HFF-Myc (cell line): ENCODE measurements at regions not wholly inside any gene's neighbourhood (a gene's known extent, or its start where the extent isn't known, plus 50 kb on each side); places are given as distances from the start of the nearest gene placed in this dataset.
"Not testable (repeated sequence)": the region's sequence is repeated elsewhere in the genome, so short reads cannot be mapped to it uniquely, and the experiment has no call there.

Source experiments
- DNase-seq: peaks from one replicate; pipeline ENCODE4 v3.0.0-alpha.2; 2011; ENCODE audit warnings: low read depth; ENCODE audit errors: extremely low read depth
- H3K4me3 ChIP-seq: replicated peaks from 2 replicates; pipeline ENCODE4 v1.5.1; 2011; ENCODE audit warnings: low read depth, mild to moderate bottlenecking, control low read depth, low read length
- TF ChIP-seq, protein P1 (sequence below): IDR thresholded peaks from 2 replicates; pipeline ENCODE4 v1.5.1; 2012; ENCODE audit warnings: mild to moderate bottlenecking, low read depth, low read length, control low read depth; ENCODE audit errors: missing control alignments

DNA sequence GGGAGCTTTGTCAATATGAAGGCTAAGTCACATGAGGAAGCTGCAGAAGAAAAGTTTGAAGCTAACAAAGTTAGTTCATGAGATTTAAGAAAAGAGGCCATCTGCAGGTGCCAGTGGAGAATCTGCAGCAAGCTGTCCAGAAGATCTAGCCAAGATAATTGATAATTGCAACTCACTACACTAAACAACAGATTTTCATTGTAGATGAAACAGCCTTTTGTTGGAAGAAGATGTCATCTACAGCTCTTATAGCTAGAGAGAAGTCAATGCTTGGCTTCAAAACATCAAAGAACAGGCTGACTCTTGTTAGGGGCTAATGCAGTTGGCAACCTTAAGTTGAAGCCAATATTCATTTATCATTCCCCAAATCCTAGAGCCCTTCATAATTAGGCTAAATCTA, 83.7 kb downstream of the RIN2 start:
- no peak for DNase-seq

DNA sequence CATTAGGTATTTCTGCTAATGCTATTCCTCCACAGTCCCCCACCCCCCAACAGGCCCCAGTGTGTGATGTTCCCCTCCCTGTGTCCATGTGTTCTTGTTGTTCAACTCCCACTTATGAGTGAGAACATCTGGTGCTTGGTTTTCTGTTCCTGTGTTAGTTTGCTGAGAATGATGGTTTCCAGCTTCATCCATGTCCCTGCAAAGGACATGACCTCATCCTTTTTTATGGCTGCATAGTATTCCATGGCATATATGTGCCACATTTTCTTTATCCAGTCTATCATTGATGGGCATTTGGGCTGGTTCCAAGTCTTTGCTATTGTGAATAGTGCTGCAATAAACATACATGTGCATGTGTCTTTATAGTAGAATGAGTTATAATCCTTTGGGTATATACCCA, 86.8 kb downstream of the RIN2 start:
- not testable (repeated sequence) for DNase-seq, H3K4me3 ChIP-seq

More for the DNA sequence above, 83.7 kb downstream of the RIN2 start:
- no peak overlapping the region for H3K4me3 ChIP-seq
- TF ChIP-seq, protein P1, sequence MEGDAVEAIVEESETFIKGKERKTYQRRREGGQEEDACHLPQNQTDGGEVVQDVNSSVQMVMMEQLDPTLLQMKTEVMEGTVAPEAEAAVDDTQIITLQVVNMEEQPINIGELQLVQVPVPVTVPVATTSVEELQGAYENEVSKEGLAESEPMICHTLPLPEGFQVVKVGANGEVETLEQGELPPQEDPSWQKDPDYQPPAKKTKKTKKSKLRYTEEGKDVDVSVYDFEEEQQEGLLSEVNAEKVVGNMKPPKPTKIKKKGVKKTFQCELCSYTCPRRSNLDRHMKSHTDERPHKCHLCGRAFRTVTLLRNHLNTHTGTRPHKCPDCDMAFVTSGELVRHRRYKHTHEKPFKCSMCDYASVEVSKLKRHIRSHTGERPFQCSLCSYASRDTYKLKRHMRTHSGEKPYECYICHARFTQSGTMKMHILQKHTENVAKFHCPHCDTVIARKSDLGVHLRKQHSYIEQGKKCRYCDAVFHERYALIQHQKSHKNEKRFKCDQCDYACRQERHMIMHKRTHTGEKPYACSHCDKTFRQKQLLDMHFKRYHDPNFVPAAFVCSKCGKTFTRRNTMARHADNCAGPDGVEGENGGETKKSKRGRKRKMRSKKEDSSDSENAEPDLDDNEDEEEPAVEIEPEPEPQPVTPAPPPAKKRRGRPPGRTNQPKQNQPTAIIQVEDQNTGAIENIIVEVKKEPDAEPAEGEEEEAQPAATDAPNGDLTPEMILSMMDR = no peak

DNA sequence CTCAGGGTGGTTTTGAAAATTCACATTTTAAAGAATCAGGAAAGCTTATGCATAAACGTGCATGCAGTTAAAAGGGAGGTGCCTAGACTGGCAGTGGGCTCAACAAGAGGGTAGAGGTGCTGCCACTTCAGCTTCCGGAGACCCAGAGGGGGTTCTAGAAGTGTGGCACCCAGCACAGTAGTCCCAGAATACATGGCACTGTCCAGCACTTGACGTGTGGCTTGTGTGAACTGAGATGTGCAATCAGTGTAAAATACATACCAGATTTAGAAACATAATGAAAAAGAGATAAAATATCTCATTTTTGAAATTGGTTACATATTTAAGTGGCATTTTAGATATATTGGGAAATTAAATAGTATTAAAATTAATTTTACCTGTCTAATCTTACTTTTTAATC, 89.3 kb downstream of the RIN2 start:
- TF ChIP-seq, protein P1 = no peak
- no peak for DNase-seq
- H3K4me3 ChIP-seq = no peak overlapping the region

DNA sequence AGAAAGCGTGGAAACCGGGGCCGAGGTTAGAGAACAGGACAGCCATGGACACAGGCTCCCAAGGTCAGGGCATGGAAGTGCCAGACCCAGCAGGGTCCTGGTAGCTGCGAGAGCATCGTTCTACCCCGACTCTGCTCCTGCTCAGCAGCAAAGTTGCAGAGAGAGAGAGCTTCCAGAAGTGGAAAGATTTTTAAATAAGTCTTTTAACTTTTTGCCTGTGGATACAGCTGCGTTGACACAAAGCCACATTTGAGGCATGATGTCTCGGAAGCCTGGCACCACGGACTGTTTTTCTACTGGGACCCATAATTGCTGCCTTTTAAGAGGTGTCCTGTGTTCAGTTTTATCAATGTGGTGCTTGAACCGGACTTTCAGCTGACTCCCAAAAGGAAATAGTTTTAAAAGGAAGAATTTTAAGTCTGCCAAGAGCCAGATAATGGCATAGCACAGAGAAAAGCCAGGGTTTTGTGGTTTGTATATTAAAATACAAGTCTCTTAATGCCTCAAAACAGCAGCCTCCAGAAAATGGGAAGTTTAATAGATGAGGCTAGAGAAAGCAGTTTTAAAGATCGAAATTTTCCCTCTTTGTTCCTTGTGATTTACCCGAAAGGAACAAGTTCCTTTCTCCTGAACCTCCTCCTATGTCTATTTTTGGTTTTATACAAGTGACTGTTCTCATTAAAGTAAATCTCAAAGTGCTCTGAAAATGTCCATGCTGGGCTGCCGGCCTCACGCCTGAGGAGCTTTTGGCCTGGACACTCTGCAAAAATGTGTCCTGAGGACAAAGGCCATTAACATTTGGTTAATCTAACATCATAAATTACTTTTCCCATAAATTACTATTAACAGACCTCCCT, 91.5 kb downstream of the RIN2 start:
- DNase-seq = no peak
- no peak overlapping the region for H3K4me3 ChIP-seq
- TF ChIP-seq, protein P1 = no peak

DNA sequence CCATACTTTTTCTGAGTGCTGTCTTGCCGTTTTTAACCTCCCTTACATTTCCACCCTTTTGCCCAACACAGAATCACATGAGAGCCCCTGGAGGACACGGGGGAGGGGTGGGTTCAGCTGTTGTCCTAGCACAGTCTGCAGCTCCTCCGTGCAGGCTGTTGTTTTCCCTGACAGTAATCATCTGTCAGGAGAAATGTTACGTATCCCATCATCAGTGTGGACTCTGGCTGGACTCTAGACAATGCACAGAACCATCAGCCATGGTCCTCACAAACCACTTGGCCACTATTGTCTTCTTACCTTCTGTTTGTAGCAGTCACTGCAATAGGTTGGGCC, 92.1 kb downstream of the RIN2 start:
- H3K4me3 ChIP-seq = no peak overlapping the region
- TF ChIP-seq, protein P1 = no peak
- DNase-seq = no peak

DNA sequence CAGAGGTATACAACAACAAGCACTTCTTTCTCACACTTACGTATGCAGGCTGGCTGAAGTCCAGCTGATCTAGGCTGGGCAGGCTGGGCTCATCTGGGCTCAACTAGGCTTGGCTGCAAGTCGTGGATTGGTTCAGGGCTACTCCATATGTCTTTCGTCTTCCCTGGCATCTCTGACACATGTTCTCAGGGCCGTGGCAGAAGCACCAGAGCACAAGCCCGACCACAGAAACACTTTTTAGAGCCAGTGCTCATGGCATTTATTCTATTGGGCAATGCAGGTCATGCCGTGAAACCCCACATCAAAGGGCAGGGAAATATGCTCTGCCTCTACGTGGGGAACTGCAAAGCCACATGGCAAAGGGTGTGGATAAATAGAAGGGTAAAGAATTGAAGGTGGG, 93.8 kb downstream of the RIN2 start:
- no peak for DNase-seq
- TF ChIP-seq, protein P1 = no peak
- no peak overlapping the region for H3K4me3 ChIP-seq

DNA sequence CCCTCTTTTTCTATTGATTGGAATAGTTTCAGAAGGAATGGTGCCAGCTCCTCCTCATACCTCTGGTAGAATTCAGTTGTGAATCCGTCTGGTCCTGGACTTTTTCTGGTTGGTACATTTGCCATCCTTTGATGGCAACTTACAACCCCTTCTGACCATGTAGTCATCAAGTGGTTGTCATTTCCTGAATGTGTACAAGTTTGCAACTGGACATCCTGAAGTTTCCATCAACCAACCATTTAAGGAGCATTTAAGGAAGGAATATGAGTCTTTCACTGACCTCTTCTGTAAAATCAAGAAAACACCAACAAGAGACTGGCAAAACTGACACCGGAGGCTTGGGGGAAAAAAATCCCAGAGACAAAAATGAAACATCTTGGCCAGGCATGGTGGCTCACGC, 97.4 kb downstream of the RIN2 start:
- no peak for DNase-seq
- no peak overlapping the region for H3K4me3 ChIP-seq
- TF ChIP-seq, protein P1 = no peak
